HG02870 (cell line): ENCODE measurements at regions not wholly inside any gene's neighbourhood (a gene's known extent, or its start where the extent isn't known, plus 50 kb on each side); places are given as distances from the start of the nearest gene placed in this dataset.

Experiments used
- ATAC-seq: cut with Tn5 transposase; IDR thresholded peaks from one replicate; pipeline ENCODE4 v1.9.1; 2021; ENCODE audit warnings: mild to moderate bottlenecking, moderate library complexity; ENCODE audit not compliant: unreplicated experiment

DNA sequence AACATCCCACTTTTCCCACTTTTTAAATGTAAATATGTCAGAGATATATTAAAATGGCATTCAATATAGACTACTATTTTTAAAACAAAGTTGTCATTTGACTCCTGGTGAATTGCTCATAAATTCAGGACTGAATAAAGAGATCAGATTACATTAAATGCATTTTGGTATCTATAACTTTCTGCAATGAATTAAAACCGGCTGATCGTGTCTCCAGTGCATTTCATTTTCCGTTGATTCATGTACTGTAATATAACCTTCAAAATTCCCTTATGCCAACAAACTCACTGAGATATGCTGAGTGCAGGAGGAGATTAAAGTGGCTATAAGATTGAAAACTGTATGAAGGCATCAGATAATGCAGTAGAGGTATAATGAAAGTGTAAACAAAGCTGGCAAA lies 361.1 kb upstream of the CDIN1 start:
- no peak for ATAC-seq

DNA sequence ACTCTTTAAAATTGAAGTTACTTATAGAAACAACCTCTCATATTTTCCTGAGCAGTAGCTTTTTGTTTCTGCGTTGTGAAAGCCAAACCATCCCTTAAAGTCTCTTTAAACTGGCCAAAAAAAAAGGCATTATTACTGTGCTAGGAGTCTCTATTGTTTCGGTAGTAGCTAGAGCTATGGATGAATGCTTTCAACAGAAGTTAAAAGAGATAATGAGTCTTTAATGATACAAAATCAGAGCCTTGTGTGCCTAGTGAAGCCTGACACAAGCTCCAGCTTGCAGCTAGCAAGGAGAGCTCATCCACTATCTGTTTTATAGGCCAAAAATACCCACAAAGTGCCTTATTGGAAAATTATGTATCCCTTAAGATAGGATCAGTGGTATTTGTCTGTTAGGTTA lies 360.4 kb upstream of the CDIN1 start:
- ATAC-seq = no peak

DNA sequence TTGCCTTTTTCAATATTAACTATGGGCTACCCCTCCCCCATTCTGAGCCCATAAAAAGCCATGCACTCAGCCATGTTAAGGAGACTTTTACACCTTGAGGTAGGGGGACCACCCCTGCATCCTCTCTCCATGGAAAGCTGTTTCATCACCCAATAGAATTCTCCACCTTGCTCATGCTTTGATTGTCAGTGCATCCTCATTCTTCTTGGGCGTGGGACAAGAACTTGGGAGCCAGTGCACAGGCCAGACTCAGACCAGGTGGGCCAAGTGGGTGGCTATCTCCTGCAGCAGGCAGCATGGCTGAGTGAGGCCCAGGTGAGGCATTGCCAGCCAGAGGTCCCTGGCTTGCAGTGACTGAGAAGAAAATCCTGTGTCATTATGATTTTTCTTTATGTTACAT lies 357.4 kb upstream of the CDIN1 start:
- no peak for ATAC-seq

DNA sequence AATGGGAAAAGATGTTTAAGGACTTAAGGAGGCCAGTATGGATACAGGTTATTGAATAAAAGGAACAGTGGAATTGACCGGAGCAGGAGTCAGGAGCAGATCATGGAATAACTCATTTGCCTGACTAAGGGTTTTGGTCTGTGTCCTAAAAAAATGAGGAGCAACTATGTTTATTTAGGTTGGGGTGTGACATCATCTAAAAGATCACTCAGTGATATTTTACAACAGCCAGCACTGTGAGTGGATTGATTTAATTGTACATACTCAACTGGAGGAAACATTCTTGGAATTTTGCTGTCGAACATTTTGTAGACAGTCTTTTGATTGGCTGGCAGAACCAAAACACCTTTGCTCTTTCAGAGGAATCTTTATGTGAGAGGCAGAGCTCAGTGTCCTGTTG lies 348.6 kb upstream of the CDIN1 start:
- ATAC-seq = no peak

DNA sequence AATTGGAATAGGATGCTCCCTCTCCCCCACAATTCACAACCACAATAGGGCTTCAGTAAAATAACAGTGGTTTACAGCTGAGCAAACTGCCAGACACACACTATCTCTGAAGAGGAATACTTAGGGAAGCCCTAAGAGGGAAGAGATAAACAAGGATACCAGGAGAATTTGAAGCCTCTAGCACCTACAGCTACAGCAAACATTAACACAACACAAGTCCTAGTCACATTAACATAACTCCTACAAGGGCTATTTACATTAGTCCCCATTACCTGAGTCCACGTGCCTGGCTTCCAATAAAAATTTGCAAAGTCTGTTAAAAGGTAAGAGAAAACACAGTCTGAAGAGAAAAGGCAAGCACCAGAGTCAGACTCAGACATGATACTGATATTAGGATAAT lies 346.9 kb upstream of the CDIN1 start:
- ATAC-seq = no peak

DNA sequence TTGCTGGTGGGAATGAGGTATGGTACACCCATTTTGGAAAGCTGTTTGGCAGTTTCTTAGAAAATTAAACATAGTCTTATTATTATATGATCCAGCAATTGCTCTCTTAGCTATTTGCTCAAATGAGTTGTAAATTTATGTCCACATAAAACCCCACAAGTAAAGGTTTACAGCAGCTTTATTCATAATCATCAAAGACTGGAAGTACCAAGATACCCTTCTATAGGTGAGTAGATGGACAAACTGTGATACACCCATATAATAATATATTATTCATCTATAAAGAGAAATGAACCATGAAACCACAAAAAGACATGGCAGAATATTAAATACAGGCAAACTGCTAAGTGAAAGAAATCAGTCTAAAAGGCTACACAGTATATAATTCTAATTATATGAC lies 344.7 kb upstream of the CDIN1 start:
- no peak for ATAC-seq

DNA sequence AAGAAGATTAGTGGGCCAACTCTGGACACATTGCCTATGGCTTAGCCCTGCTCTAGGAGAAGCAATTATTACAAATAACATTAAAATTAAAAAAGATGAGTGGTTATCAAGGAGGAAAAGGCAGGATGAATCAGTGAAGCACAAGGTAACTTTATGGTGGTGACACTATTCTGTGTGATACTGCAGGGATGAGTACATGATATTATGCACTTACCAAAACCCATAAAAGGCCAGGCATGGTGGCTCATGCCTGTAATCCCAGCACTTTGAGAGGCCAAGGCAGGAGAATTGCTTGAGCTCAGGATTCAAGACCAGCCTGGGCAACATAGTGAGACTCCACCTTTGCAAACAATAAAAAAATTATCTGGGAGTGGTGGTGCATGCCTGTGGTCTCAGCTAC lies 344.3 kb upstream of the CDIN1 start:
- no peak for ATAC-seq

DNA sequence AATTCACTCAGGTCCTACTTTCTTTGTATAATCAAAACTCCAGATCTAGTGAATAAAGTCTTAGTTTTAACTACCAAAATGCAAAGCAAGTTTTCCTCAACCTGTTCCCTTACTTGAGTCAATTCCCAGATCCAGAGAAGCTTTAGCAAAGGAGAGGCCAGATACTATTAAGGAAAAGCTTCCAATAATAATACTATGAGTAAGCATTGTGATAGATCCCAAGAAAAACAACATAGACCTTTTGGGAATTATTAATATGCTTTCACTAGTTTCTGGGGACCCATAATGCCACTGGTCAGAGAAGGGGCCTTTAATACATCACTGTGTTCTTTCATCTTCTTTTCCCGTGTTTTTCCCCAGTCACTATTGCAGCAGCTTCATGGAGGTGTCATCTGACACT lies 339.9 kb upstream of the CDIN1 start:
- no peak for ATAC-seq

DNA sequence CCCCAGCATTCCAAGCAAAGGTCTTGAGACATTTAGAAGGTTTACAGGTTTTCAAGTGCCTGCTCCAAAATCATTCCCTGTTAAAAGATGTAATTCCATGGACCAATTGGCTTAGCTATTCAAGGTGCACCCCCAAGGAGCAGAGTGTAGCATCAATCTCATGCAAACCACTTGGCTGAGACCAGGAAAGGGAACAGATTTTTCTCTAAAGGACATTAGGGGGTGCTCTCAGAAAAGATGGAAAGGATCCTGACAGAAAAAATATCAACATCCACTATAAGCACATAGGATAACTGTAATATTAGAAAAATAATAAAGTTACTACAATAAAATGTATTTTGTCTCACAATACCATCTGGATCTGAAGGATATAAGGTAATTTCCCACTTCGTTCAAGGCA lies 328.0 kb upstream of the CDIN1 start:
- ATAC-seq = no peak

DNA sequence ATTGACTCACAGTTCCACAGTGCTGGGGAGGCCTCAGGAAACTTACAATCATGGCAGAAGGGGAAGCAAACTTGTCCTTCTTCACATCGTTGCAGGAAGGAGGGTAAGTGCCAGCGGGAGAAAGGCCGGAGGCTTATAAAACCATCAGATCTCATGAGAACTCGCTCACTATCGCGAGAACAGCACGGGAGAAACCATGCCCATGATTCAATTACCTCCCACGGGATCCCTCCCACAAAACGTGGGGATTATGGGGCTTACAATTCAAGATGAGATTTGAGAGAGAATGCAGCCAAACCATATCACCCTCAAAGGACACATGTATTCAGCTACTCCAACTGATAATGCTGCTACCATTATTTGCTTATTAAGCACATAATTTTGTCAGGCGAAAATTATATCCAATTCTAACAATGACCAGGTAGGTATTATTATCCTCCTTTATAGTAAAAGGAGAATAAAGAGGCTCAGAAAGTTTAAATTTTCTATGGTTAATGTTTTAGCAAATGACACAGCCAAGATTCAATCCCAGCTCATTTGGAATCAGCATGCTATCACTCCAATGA lies 327.2 kb upstream of the CDIN1 start:
- no peak for ATAC-seq

DNA sequence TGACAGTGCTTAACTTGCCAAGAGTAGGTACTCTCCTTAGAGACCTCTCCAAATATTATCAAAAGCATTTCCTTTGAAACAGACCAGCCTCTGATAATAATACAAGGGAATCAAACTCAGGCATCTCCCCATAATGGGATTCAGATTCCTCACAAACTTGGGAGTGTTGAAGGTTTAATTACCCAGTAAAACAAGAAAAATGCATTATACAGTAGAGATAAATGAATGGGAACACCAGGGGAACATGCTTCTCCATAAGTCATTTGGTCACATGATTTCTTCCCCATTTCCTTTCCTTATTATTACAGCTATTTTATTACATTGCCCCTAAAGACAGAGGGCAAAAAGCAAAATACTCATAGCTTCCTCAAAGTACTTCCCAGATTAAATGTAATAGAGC lies 325.0 kb upstream of the CDIN1 start:
- ATAC-seq = no peak

DNA sequence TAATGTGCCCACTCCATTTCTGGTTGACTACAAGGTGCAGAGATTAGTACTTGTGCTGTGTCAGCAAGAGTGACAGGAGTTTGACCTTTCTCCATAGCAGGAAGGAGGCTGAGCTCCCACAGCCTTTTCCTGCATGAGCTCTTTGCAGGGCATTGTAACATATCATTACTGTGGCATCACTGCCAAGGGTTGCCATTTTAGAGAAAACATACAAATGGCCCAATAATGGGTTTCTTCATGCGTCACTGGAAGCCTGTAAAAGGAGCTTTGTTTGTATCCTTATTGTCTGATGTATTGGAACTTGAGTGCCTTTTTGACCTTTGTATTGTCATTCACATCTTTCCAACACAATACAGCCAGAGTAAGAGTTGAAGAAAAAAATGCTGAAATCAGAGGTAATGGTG lies 323.0 kb upstream of the CDIN1 start:
- ATAC-seq = no peak

DNA sequence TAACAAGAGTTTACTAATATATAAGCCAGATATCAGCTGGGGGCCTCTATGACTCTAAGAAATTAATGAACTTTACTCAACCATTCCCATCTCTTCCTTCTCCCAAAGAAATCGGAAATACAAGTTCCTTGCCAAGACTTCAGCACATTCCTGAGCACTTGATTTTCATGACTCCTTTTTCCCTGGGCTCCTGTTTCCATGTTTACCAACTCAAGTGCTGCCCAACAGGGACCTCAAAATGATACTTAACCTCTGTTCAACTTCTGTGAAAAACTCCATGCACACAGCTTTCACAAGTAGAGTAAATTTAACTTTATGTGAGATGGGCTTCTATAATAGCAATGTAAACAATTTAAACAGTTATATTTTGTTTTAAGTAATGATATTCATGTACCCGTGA lies 315.8 kb upstream of the CDIN1 start:
- ATAC-seq = no peak

DNA sequence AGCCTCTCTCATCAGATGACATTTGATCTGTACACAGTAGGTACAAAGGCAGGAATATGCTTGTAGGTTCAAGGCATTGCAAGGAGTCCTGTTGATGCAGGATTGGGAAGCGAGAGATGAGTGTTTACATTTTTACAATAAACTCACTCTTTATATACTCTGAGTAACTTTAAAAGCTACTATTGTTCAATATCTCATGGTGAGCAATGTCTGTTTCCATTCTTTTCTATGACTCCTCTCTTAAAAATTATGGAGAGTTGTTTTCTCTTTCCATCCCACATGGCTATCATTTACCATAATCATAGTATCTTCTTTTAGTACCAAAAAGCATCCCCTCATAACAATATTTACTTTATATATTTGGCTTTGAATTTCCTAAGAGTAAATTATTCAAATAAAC lies 314.0 kb upstream of the CDIN1 start:
- no peak for ATAC-seq

DNA sequence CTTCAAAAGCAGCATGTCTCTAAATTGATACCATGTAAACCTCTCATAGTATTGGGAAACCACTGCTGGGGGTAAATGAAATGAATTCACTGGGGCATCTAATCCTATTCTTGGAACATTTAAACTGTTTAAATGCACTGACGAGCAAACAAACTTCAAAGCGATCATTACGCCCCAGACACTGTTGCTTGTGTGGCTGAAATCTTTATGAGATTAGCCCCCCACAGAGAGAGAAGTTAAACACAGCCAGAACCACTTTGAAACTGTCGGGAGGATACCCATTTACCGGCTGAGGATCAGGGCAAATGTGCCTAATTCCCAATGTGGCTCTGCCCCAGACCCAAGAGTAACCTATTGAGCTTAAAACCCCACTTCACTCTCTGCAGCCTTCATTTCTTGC lies 308.4 kb upstream of the CDIN1 start:
- ATAC-seq = no peak

DNA sequence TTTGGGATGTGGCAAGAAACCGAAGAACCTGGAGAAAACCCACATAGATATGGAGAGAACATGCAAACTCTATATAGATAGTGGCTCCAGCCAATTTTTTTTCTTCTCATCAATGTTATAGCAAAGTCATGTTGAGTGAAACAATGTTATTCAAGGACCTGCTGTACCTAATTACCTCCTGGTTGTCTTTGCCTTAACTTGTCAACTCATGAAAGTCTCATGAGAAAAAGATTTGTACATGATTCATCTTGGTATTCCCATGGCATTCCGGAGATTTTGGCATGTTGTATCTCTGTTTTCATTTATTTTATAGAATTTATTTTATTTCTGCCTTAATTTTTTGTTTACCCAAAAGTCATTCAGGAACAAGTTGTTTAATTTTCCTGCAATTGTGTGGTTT lies 303.8 kb upstream of the CDIN1 start:
- no peak for ATAC-seq

DNA sequence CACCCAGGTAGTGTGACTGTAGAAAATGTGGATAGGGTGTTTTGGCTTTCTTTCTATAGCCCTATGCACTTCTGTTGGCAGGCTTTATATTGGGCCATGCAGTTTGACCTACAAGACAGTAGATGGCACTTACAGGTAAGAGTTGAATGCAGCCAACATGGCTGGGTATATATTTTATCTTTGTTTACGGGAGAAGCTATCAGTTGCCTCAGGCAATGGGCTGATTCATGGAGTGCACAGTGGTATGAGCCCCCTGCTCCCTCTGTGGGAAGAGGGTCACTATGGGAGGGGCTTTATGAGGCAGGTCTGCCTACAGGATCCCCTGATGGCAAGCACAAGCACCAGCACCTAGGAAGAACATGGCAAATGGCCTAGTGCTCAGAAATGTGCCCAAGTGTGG lies 301.2 kb upstream of the CDIN1 start:
- ATAC-seq = no peak

DNA sequence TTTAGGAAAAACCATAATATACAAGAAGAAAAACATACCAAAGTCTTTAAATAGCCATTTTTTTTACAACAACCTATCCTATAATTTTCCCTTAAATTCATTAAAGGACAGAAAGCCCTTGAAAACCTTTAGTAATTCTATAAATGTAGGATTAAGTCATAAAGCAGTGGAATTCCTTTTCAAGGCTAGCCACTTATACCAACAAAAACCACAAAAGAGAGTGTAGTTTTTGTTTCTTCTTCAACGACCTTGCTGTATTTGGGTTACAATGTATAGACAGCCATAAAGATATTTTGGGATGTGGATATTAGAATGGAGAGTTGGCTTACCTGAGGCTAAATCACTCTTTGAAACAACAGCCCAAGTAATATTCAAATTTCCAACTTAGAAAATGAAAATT lies 296.6 kb upstream of the CDIN1 start:
- no peak for ATAC-seq

DNA sequence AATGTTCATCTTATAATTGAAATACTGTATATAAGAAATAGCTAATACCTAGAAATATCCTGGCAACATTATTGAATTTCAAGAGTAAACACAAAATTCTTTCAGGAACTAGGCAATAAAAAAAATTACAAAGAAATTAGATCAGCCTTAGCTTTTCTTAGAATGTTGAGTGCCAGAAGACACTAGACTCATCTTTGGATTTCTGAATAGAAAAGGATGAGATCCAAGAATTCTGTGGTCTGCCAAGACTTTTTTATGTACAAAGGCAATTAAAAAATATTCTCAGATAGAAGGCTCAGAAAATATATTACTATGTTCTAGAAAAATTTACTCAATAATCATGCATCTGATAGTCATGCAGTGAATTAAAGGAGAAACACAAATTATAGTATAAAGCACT lies 294.5 kb upstream of the CDIN1 start:
- no peak for ATAC-seq

DNA sequence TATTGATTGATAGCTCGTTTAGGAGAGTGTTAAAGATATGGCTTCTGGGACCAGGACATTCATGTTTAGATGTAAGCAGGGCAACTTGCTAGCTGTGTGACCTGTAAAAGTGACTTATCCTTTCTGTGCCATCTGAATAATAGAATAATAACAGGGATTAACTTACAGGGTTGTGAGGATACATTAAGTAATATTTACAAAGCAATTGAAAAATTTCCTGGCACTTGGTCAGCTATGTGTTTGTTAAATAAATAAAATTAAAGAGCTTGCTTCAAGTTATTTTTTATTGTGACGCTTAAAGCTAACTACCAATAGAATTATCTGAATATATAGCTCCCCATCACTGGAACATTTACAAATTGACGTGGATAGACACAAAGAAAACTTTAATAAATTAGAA lies 287.9 kb upstream of the CDIN1 start:
- ATAC-seq = no peak

DNA sequence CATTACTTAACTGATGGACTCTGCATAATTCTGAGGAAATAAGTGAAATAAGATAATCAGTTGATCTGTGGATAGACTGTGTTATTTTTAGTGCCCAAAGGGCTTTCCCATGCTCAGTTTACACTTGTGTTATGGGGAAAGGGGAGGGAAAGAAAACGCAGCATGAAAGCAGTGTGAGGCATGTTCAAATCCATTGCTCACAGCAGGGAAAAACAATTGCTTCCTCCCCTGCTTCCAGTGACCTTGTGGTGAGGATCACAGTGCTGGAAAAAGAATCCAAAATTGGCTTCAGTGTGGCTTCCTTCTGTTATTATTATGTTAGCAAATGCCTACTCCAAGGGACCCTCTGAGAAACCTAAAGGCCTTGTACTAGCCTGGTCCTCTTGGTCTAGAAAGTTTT lies 285.1 kb upstream of the CDIN1 start:
- no peak for ATAC-seq

DNA sequence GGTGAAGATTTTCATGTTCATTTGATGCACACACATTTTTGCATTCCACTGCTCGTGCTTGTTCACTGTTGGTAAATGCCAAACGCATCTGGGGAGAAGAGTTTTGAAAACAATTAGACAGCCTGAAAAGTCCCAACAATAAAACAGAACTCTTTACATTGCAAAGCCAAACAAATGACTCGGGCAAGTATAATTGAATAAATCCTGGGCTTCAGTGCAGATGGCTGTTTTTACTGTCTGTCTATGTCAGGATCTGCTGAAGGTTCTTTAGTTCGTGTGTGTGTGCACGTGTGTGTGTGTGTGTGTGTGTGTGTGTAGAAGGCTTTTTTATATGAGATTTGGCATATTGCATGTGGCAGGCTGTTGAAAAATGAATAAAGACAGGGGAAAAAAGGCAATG lies 277.5 kb upstream of the CDIN1 start:
- ATAC-seq = no peak

DNA sequence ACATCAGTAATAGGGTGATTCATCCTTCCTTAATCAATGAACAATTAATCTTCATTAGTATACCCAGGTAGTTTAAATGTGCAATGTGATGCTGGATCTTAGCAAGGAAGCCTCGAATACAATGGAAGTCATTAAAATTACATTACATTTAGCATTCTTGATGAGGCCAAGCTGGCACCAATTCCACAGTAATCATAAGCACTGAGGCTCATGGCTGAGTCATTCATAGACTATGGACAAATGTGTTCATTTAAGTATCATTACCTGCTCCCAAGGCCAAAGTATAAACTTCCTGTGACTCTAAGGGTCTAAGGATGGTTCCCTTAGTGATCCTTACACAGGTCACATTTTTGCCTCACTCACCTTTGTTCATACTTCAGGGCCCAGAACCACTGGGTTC lies 266.4 kb upstream of the CDIN1 start:
- ATAC-seq = no peak

DNA sequence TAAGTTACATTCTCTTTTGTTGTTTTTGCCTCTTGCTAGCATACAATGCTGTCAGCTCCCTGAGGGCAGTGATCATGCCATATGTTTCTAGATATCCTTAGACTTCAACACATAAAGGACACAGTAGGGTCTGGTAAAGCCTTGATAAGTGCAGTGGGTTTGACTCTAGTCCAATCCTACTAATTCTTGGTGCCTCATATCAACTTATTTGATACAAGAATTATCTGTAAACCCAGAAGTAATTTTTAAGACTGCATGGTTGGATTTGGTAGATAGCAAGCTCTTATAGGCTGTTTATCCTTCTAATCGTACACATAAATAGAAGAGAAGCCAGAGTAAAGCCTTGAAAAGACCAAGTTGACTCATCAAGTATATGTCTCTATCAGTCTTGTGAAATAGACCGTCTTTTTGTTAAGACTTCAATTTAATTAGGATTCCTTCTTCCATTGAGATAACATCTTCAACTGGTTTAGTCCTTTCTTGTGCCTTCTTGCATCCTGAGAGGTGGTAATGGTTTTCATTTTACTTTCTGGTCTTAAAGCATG lies 265.6 kb upstream of the CDIN1 start:
- no peak for ATAC-seq
